ENCODE measurements at regions not wholly inside any gene's neighbourhood (a gene's known extent, or its start where the extent isn't known, plus 50 kb on each side); places are given as distances from the start of the nearest gene placed in this dataset.

DNA sequence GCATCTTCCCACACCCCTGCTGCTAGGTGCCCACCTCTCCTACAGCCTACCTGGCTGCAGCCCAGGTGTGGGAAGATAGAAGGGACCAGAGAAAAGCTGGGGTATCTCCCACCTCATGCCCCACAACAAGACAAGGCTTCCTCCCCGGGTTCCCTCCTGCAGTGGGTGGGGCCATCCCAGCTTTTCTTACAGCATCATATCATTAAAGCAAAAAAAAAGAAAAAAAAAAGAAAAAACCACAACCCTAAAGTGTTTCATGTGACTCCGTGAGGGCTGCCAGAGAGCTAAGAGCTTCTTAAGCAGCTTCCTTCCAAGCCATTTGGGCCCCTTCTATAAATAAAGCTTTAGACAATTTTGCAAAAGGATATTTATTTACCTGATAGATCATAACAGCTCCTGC, 455.4 kb upstream of the TSHZ3 start:
- no peak for DNase-seq (ENCODE audit: low spot score)

DNA sequence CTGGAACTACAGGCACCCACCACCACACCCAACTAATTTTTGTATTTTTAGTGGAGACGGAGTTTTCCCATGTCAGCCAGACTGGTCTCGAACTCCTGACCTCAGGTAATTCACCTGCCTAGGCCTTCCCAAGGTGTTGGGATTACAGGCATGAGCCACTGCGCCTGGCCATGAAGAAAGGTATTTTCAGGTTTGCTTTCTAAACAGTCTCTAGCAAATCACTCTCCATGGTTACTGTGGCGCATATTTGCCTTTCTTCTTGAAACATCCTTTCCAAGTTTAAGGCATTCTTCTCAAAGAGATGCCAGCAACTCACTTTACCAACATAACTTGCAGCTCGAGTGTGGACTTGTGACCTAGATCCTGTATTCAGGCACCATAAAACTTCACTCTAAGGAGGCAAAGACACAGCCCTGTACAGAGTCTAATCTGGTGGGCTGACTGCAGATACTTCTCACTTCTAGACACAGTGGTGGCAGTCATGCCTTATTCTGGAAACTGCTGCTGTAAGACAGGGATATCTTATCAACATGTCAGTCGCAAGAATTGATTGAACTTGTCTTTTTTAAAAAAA, 461.4 kb upstream of the TSHZ3 start:
- no peak for DNase-seq (ENCODE audit: low spot score)

DNA sequence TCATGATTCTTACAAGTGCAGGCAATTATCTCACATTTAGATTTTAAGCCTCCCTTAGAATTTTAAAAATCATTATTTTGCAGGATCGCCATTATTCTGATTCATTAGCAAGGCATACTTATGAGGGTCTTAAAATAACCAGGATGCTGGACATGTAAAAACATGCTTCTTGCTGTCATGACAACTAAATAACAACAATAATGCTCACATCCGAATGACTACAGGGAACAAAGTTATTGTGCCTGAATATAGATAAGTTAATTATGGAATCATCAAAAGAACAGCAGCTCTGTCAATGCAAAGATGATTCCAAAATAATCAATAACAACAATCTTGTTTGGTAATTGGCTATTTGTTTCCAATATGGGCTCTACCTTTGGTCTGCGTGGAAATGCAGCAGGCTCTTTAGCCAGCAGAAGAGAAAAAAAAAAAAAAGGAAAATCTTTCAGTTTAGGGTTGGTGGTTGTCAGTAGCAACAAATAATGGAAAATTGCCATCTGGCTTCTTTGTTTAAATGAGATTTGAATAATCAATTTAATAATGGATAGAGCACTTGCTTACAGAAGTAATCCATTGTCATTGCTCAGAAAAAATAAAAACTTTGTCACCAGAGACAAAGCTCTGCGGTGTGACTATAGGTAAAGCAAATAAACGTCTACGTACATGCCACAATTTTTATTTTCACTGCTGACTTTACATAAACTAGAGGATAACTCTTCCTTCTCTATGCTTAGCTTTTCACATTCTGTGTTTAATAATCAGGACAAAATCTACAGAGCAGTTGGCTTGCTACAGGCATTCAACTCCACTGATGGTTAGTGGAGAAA, 468.9 kb upstream of the TSHZ3 start:
- no peak for DNase-seq (ENCODE audit: low spot score)

DNA sequence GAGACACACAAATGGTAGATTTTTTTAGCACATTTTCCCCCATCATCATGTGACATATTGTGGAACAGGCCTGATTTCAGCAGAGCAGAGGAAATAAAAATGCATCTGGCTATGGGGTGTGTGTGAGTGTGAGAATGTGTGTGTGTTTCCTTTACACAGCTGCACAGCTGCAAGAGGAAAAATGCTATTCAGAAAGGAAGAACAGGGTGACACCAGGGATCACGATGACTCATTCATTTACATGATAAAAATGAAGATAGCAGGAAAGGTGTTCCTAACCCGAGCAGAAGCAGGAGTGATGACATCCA, 469.5 kb upstream of the TSHZ3 start:
- DNase-seq (ENCODE audit: low spot score): peak; percentile 41

DNA sequence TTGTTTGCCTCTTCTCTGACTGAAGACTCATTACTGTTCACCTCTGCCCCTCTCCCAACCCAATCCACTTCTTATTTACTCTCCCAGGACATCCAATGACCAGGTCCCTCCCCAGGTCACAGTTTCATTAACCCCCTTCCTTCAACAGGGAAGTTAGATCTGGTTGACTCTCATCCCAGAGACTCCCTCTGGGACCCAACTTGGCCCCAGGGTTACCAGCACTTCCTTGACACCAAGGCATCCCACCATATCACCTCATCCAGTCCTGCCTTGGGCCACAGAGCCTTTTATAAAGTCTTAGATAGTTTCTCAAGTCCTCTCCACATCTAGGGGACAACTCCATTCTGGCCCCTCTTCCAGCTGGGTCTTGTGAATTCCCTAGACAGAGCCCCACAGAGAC, 470.6 kb upstream of the TSHZ3 start:
- no peak for DNase-seq (ENCODE audit: low spot score)

DNA sequence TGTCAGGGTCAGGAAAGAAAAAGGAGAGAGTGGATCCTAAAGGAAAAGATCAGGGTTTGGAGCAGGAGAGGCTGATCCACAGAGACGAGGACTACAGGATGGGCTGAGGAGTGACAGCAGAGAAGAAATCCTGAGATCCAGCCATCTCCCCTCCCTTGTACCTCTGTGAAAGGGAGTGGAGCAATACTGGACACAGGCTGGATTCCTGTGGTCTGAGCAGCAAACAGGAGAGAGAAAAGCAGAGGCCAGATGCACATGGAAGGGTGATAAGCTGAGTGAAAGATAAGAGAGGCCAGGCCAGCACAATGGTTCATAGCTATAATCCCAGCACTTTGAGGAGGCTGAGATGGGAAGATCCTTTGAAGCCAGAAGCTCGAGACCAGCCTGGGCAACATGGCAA, 472.1 kb upstream of the TSHZ3 start:
- DNase-seq (ENCODE audit: low spot score): no peak

DNA sequence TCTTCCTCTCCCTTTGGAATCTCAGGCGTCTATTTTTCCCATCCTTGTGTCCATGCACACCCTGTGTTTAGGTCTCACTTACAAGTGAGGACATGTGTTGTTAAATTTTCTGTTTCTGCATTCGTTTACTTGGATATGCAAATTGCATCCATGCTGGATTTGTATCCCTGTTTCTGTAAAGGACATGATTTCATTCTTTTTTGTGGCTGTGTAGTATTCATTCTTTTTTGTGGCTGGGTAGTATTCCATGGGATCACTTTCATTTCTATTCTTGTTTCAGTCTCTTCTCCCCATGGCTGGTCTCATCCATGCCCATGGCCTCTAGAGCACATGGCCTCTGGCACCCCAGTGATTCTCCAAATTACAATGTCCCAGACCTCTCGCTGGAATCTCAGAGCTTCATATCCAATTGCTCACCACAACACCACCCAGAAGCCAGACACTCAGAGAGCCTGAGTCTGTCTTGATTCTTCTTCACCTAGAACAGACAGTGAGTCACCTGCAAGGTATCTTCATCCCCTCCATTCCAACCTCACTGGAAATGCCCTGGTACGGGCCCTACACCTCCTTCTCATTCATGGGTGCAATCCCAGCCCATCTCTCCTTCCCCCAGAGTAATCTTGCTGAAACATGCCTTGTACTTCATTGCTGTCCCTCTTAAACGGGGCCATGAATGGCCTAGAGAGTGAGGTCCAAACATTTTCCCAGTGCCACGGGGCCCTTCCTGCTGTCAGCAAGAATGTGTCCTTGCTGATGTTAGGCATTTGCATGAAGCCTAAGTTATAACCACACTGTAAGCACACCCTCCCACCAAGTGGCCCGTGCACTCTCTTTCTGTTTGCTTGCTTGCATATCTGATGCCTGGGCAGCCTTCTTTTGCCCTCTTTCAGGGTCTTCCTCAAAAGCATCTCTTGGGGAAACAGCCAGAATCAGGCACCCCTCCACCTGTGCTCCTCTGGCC, 476.2 kb upstream of the TSHZ3 start:
- DNase-seq (ENCODE audit: low spot score): no peak

DNA sequence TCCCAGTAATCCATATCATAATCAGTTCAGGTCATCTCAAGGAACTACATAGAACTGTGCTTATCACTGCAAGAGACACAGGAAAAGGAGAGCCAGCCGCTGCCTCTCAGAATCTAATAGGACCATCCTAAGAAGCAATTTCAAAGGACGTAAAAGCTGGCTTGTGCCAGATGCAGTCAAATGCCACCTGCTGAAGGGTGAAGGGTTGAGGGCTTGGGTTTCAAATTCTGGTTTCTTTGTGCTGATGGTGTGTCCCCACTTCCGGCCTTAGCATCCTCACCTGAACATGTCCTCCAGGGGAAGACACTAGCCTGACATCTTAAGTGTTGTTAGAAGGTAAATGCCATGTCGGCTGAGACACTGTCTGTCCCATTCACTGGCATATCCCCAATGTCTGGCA, 477.1 kb upstream of the TSHZ3 start:
- DNase-seq (ENCODE audit: low spot score): no peak

DNA sequence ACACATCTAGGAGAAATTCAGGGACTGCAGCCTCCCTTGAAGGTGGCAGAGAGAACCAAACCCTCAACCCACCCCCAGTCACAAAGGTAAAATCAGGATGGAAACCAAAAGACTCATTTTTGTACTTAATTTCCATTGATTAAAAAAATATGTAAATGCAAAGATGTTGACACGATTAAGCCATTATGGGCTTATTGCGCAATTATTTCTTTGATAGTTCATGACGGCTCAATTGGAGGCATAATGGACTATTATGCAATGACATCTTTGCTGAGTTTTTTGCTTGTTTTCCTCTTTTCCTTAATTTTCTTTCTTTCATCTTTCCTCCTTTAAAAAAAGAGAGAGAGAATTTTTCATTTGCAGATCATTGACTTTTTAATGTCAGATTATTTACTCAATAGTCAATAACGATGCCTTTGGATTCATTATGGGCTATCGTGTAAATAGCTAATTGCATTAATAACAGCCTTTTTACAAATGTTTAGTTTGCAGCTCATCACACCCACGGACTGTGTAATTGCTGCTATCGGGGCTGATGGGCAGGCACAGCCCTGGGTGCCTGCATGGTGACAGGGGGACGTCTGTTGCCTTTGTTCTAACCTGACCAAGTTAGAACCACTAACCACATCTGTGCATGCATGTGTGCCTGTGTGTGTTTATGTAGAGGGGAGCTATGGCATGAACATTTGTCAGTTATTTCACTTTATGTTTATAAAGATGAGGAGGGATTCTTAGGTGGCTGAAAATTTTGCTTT, 482.4 kb upstream of the TSHZ3 start:
- no peak for DNase-seq (ENCODE audit: low spot score)

DNA sequence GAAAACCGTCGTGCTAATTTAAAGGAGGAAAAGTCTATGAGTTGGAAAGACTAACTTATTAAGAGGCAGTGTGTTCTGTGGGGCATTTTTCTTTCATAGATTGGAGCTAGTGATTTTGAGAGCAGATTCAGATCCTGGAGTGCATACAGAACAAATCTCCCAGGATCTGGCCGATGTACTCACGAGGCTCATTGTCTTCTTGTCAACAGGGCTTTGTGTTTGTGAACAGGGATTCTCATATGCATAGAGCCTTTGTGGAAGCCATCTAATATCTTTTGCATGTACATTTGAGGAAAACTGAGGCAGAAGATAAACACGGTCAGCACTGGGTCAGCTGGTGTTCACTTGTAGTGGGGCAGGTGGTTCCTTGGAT, 482.9 kb upstream of the TSHZ3 start:
- DNase-seq (ENCODE audit: low spot score): no peak

DNA sequence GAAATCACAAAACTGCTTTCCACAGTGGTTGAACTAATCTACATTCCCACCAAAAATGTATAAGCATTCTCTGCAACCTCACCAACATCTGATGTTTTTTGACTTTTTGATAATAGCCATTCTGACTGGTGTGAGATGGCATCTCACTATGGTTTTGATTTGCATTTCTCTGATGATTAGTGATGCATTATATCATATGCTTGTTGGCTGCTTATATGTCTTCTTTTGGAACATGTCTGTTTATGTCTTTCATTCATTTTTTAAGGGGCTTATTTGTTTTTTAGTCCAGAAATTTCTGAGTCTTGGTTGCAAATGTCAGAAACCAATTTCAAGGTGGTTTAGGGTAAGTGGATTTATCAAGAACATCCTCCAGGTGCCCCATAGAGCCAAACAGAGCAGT, 484.8 kb upstream of the TSHZ3 start:
- no peak for DNase-seq (ENCODE audit: low spot score)

DNA sequence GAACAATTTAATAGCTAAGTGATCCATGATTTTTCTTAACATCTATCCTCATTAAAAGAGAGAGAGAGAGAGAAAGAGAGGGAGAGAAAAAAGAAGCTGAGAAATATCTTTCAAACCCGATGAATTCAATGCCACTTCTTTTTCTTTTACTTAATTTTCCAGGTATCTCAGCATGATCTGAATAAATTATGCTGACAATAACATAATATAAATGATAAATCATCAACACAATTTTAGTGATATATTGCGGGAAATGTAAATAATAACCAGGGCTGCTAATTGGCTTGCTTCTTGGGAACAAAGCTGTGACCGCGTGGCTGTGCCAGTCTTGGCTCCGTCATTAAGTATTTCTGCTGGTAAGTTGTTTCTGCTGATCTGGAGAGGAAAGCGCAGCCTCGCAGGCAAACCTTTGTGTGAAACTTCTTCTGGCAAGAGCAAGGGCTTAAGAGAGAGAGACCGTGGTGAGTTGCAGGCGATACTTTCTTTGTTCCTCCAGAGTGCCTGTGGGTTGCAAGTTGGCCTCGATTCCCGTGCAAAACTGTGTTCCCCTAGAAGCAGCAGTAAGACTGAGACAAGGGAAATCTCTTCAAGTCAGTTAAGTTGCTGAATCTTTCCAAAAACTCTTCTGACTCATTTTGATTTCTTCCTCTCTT, 489.1 kb upstream of the TSHZ3 start:
- DNase-seq (ENCODE audit: low spot score): no peak

DNA sequence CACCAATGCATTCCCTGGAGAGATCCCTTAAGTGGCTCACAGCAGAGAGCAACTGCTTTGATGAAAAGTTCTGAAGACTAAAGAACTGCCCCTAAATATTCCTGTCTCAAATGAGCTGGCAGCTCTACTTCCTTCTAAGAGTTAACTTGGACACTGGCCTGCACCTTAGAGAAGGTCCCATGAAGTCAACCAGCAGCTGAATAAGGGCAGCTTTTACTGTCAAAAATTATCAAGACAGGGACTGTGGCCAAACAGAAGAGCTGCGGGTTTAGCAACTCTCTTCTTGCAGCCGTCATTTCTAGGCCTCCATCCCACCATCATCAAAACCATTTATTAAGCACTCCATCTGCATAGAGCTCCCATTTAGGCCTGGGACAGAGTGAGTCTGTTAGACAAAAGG, 491.1 kb upstream of the TSHZ3 start:
- DNase-seq (ENCODE audit: low spot score): no peak

DNA sequence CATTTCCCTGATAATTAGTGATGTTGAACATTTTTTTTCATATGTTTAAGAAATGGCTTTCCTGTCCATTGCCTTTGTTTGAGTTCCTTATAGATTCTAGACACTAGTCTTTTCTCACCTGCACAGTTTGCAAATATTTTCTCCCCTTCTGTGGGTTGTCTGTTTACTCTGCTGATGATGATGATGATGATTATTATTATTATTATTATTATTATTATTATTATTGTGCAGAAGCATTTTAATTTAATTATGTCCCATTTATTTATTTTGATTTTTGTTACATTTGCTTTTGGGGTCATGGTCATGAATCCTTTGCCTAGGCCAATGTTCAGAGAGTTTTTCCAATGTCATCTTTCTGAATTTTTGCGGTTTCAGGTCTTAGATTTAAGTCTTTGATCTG, 492.5 kb upstream of the TSHZ3 start:
- no peak for DNase-seq (ENCODE audit: low spot score)

DNA sequence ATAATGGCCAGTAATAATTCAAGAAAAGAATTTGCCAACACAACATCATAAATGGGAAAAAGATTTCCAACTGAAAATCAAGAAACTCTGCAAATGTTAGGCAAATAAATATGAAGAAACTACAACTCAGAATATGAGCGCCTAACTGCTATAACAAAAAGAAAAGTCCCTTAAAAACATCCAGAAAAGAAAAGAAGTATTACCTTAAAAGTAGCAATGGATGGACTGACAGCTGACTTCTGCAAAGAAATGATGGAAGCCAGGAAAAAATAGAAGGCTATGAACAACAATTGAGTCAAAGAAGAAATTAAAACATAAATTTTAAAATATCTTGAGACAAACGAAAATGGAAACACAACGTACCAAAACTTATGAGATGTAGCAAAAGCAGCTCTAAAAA, 482.3 kb upstream of the ZNF507 start:
- DNase-seq (ENCODE audit: low spot score): no peak

DNA sequence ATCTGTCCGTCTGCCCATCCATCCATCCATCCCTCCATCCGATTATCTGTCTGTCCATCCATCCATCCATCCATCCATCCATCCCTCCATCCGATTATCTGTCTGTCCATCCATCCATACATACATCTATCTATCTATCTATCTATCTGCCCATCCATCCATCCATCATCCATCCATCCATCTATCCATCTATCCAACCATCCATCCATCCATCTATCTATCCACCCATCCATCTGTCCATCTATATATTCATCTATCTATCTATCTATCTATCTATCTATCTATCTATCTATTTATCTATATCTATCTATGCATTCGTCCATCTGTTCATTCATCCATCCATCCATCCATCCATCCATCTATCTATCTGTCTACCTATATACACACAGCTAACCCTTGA, 471.1 kb upstream of the ZNF507 start:
- no peak for DNase-seq (ENCODE audit: low spot score)

DNA sequence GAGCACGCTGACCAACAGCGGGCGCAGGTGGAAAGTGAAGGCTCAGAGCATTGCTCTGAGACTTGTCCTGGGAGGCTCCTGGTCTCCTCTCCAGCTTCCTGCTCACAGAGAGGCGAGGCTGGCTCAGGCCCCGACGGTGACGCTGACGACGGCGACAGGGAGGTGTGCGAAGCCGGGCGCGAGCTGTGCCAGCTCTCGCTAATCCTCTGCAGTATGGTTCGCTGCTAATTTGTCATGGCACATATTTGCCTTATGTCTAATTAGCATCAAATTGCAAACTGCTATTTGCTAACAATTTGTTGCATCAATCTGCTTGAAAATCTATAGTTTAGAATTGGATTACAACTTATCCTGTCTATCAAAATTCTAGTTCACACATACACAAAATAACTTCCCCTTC, 469.8 kb upstream of the ZNF507 start:
- DNase-seq (ENCODE audit: low spot score): no peak

DNA sequence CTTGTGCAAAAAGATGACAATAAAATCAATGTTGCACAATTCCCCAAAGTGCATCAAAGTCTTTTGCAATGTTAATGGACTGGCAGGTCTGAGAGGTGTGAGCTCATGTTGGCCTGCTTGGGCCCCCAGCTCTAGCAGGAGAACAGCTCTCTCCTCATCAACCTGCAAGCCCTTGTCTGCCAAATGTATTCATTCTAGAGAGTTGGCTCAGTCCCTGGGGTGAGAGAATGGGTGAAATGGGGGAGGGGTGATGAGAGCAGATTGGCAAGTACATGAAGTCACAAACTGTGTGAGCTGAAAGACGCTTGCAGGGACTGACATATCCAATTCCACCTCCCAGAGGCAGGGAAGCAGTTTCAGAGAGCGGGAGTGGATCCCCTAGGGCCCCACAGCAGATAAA, 465.1 kb upstream of the ZNF507 start:
- DNase-seq (ENCODE audit: low spot score): no peak

DNA sequence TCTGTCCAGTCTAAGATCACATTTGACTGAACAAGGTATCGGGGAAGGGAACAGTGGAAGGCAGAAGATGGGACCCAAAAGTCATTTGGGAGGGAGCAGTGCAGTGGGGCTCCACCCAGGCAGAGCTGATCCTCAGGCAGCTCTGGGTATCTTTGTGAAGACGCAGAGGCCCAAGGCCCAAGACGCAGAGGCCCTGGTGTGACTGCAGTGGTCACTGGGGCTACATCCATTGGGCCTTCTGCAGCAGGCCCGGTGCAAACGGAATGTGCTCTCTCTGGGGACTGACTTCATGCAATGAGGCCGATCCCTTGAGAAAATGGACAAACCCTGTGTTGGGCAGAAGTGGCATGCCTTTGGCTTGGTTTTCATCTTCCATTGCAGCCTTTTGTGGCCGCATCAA, 463.4 kb upstream of the ZNF507 start:
- DNase-seq (ENCODE audit: low spot score): no peak

DNA sequence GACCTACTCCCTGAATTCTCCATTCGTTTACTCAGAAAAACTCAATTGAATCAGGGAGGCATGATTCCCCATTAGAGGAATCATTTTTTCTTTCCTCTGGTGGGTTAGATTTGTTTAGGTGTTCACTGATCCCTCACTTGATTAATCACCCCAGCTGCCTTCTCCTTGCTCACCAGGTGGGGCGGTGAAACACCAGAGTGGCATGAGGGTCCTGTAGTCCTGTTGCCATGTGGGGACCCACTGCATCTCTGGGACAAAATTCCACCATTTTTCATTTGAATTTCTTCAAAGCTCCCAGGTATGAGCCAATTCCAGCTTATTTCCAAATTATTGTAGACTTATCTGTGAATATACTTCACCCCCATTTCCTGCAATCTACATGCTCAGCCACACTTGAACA, 462.7 kb upstream of the ZNF507 start:
- no peak for DNase-seq (ENCODE audit: low spot score)

DNA sequence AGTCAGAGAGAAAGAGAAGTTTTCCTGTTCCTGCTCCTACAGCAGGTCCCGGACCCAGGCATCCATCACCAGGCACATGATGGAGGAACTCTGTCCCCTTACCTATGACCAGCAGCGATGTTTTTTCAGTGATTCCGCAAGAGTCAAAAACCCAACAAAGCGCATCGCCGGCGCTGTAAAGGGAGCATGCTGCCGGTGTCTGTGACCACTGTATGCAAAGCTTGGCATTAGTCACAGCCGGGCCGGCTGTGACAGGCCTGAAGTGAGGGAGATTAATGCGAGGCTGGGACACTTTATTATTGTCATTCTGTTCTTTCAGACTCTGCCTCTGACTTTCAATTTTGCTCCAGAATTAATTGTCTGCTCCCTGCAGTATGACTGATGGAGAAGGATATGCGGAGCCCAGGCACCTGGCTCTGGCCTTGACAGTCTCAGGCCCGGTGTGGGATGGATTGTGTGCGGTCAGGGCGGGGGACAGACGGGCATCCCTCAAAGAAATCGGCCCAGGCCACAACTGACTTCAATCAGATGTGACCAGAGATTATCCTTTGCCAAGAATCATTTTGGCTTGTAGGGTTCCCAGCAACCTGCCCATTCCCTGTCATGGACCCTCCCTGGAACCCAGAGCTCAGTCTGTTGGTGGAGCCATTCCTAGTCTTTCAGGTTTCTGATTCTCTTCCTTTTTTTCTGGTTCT, 462.0 kb upstream of the ZNF507 start:
- no peak for DNase-seq (ENCODE audit: low spot score)
